Subcutaneous abdominal adipose tissue (tissue), 5 donors: ENCODE measurements at regions not wholly inside any gene's neighbourhood (a gene's known extent, or its start where the extent isn't known, plus 50 kb on each side); places are given as distances from the start of the nearest gene placed in this dataset.

Experiments
- H3K27ac ChIP-seq: one replicate; pipeline ENCODE4 v1.7.0; 2013; ENCODE audit warnings: low read depth, mild to moderate bottlenecking, inconsistent platforms, low read length, moderate library complexity
- H3K27me3 ChIP-seq, 5 donors: one replicate each; pipeline ENCODE4 v1.7.0; 2013; ENCODE audit warnings: low read length in 5 of 5, inconsistent platforms in 1 of 5; ENCODE audit not compliant: control insufficient read depth in 5 of 5, insufficient read depth in 4 of 5
- H3K36me3 ChIP-seq, 5 donors: one replicate each; pipeline ENCODE4 v1.7.0; 2013; ENCODE audit warnings: low read length in 5 of 5; ENCODE audit not compliant: control insufficient read depth in 5 of 5, insufficient read depth in 5 of 5
- H3K4me1 ChIP-seq, 5 donors: one replicate each; pipeline ENCODE4 v1.7.0; 2013; ENCODE audit warnings: low read length in 5 of 5, mild to moderate bottlenecking in 3 of 5, moderate library complexity in 1 of 5; ENCODE audit not compliant: control insufficient read depth in 5 of 5, insufficient read depth in 5 of 5
- H3K4me3 ChIP-seq, 5 donors: one replicate each; pipeline ENCODE4 v1.7.0; 2013; ENCODE audit warnings: low read length in 5 of 5, low read depth in 1 of 5
- H3K9ac ChIP-seq, 5 donors: one replicate each; pipeline ENCODE4 v1.7.0; 2013; ENCODE audit warnings: low read length in 5 of 5, mild to moderate bottlenecking in 4 of 5, moderate library complexity in 3 of 5
- H3K9me3 ChIP-seq, 5 donors: one replicate each; pipeline ENCODE4 v1.7.0; 2013; ENCODE audit warnings: low read length in 5 of 5; ENCODE audit not compliant: control insufficient read depth in 5 of 5
- donor health status: healthy.
- donor health status: healthy.
- donor health status: healthy.
- donor health status: healthy.
- donor health status: healthy.

- H3K27me3 ChIP-seq = no peaks in the 10 kb centered on the region
Observed at GRCh38 chr5:94031631-94032030, 290.2 kb upstream of the POU5F2 start.

GRCh38 chr5:94028001-94028400 lies 286.6 kb upstream of the POU5F2 start:
- peaks cover 0 to 10% (median 0%) of the 10 kb centered on the region in 5 donors for H3K4me1 ChIP-seq
- H3K36me3 ChIP-seq = peaks cover 0 to 10% (median 0%) of the 10 kb centered on the region in 5 donors
- H3K27ac ChIP-seq = no peak overlapping the region
- H3K9me3 ChIP-seq = no peaks in the 10 kb centered on the region
- no peak overlapping the region for H3K9ac ChIP-seq
- no peak overlapping the region for H3K4me3 ChIP-seq
- H3K27me3 ChIP-seq = no peaks in the 10 kb centered on the region

More at GRCh38 chr5:94031631-94032030, 290.2 kb upstream of the POU5F2 start:
- Histone ChIP-seq H3K9ac (no peak overlapping the region), H3K4me3 (no peak overlapping the region), H3K9me3 (peaks cover 0 to 2% (median 0%) of the 10 kb centered on the region in 5 donors), H3K27ac (no peak overlapping the region), H3K4me1 (peaks cover 0 to 10% (median 0%) of the 10 kb centered on the region in 5 donors), H3K36me3 (peaks cover 0 to 5% (median 4%) of the 10 kb centered on the region in 5 donors)

DNA sequence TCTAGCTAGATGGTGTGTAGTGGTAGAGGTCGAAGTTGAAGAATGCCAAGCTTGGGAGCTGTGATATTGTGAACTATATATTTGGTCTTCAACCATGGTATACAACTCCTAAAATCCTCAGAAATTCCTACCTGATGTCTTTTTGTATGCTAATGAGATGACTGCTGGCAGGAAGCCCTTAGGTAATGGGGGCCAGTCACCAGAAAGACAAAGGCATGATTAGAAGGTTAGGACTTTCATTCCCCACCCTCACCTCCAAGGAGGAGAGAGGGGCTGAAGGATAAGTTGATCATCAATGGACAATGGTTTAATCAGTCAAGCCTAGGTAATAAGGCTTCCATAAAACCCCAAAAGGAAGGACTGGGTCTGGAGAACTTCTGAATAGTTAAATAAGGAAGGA lies 285.7 kb upstream of the POU5F2 start:
- H3K4me1 ChIP-seq = peaks cover 0 to 10% (median 0%) of the 10 kb centered on the region in 5 donors
- no peaks in the 10 kb centered on the region for H3K9me3 ChIP-seq

GRCh38 chr5:94025788-94026473 lies 284.5 kb upstream of the POU5F2 start:
- H3K4me3 ChIP-seq = no peak overlapping the region
- no peak overlapping the region for H3K9ac ChIP-seq
- peaks cover 0 to 5% (median 4%) of the 10 kb centered on the region in 5 donors for H3K36me3 ChIP-seq
- H3K27ac ChIP-seq = no peak overlapping the region
- H3K4me1 ChIP-seq = peaks cover 0 to 4% (median 0%) of the 10 kb centered on the region in 5 donors
- H3K9me3 ChIP-seq = no peaks in the 10 kb centered on the region
- H3K27me3 ChIP-seq = no peaks in the 10 kb centered on the region

More for the DNA sequence above, 285.7 kb upstream of the POU5F2 start:
- no peak overlapping the region for H3K9ac ChIP-seq
- H3K27ac ChIP-seq = no peak overlapping the region
- H3K36me3 ChIP-seq = peaks cover 0 to 6% (median 0%) of the 10 kb centered on the region in 5 donors
- H3K27me3 ChIP-seq = no peaks in the 10 kb centered on the region
- H3K4me3 ChIP-seq = no peak overlapping the region

DNA sequence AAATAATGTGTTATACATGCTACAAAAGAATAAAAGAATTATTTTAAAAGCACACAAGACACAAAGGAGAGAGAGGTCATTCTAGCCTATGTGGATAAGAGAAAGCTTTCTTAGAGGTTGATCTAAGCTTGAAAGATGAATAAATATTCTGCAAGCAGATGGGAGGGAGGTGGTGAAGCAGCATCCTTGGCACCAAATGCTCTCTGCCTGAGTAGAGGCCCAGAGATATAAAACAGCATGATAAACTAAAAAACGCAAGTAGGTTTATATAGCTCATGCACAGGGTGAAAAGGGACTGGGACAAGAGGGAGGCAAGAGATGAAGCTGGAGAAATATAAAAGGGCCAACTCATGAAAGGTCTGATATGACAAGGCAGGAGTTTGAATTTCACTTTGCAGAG lies 283.2 kb upstream of the POU5F2 start:
- Histone ChIP-seq H3K27me3 (no peaks in the 10 kb centered on the region), H3K36me3 (peaks cover 0 to 10% (median 5%) of the 10 kb centered on the region in 5 donors), H3K4me3 (no peak overlapping the region), H3K9me3 (peaks cover 0 to 3% (median 0%) of the 10 kb centered on the region in 5 donors), H3K27ac (no peak overlapping the region), H3K4me1 (peaks cover 0 to 4% (median 0%) of the 10 kb centered on the region in 5 donors), H3K9ac (no peak overlapping the region)

DNA sequence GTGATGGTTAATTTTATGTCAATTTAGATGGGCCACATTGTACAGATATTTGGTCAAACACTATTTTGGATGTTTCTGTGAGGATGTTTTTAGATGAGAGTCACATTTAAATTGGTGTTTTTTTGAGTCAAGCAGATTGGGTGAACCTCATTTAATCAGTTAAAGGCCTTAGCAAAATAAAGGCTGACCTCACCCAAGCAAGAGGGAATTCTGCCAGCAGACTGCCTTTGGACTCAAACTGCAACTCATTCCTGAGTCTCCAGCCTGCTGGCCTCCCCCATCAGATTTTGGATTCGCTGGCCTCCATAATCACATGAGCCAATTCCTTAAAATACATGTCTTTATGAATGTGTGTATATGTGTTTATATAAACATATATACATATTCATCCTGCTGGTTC lies 282.7 kb upstream of the POU5F2 start:
- peaks cover 0 to 3% (median 0%) of the 10 kb centered on the region in 5 donors for H3K9me3 ChIP-seq
- peaks cover 0 to 4% (median 0%) of the 10 kb centered on the region in 5 donors for H3K4me1 ChIP-seq
- H3K36me3 ChIP-seq = peaks cover 0 to 10% (median 5%) of the 10 kb centered on the region in 5 donors
- no peaks in the 10 kb centered on the region for H3K27me3 ChIP-seq
- H3K27ac ChIP-seq = no peak overlapping the region
- no peak overlapping the region for H3K9ac ChIP-seq
- no peak overlapping the region for H3K4me3 ChIP-seq

DNA sequence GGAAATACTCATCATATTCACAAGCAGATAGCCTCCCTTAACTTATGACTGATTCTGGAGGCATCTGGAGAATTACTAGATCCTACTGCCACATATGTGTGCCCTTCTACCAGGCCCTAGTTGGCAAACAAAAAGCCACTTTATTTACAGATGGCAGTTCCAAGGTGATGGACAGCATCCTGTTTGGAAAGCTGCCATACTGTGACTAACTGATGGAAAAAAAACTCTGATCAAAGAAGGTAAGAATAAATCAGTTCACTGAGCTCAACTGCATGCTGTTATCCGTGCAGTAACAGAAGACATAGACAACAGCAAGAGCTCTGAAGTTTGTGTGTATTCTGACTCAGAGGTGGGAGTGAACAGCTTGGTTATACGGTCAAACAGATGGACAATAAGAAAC lies 279.8 kb upstream of the POU5F2 start:
- peaks cover 2 to 20% (median 11%) of the 10 kb centered on the region in 5 donors for H3K36me3 ChIP-seq

DNA sequence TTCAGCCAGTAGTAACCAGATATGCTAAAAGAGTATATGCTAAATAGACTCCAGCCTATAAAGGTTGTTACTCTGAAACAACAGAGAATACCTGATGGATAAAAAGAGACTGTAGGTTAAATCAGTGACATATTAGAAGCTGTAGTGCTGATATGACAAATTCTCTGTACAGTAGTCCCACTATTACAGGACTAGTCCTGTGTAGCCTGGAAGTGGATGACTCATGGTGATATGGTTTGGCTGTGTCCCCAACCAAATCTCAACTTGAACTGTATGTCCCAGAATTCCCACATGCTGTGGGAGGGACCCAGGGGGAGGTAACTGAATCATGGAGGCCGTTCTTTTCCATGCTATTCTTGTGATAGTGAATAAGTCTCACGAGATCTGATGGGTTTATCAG lies 276.2 kb upstream of the POU5F2 start:
- Histone ChIP-seq H3K4me3 (no peak overlapping the region), H3K4me1 (peaks cover 0 to 4% (median 0%) of the 10 kb centered on the region in 5 donors), H3K9ac (no peak overlapping the region), H3K27ac (no peak overlapping the region), H3K9me3 (peaks cover 2 to 25% (median 8%) of the 10 kb centered on the region in 5 donors), H3K27me3 (no peaks in the 10 kb centered on the region), H3K36me3 (peaks cover 2 to 25% (median 10%) of the 10 kb centered on the region in 5 donors)

More for the DNA sequence above, 279.8 kb upstream of the POU5F2 start:
- H3K9ac ChIP-seq = no peak overlapping the region
- H3K4me3 ChIP-seq = no peak overlapping the region
- peaks cover 0 to 6% (median 2%) of the 10 kb centered on the region in 5 donors for H3K9me3 ChIP-seq
- no peaks in the 10 kb centered on the region for H3K27me3 ChIP-seq
- no peak overlapping the region for H3K27ac ChIP-seq
- no peaks in the 10 kb centered on the region for H3K4me1 ChIP-seq

DNA sequence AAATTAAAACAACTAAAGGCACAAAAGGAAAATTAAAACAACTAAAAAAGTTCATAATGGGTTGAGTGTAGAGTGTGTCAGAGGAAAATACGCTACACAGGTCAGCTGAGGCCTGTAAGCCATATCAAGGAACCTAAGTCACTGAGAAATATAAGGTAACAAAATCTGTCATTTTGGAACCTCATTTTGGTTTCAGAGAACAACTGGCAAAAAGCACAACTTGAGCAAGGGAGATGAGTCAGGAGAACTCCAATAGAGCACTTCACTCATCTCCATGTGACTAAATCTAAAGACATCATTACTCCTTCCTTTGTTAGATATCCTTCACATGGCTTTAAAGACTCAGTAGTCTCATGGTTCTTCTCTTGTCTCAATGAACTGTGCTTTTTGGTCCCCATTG lies 269.4 kb upstream of the POU5F2 start:
- H3K4me3 ChIP-seq = no peak overlapping the region
- H3K9me3 ChIP-seq = peaks cover 0 to 18% (median 8%) of the 10 kb centered on the region in 5 donors
- no peaks in the 10 kb centered on the region for H3K27me3 ChIP-seq
- no peak overlapping the region for H3K27ac ChIP-seq
- peaks cover 0 to 4% (median 0%) of the 10 kb centered on the region in 5 donors for H3K4me1 ChIP-seq
- H3K36me3 ChIP-seq = peaks cover 0 to 5% (median 3%) of the 10 kb centered on the region in 5 donors
- no peak overlapping the region for H3K9ac ChIP-seq

GRCh38 chr5:94009161-94009560 lies 267.8 kb upstream of the POU5F2 start:
- no peaks in the 10 kb centered on the region for H3K27me3 ChIP-seq
- no peak overlapping the region for H3K27ac ChIP-seq
- peaks cover 0 to 5% (median 0%) of the 10 kb centered on the region in 5 donors for H3K36me3 ChIP-seq
- peaks cover 0 to 4% (median 0%) of the 10 kb centered on the region in 5 donors for H3K4me1 ChIP-seq
- H3K9me3 ChIP-seq = peaks cover 0 to 5% (median 2%) of the 10 kb centered on the region in 5 donors
- no peak overlapping the region for H3K4me3 ChIP-seq
- H3K9ac ChIP-seq = no peak overlapping the region
